ENCODE measurements at regions not wholly inside any gene's neighbourhood (a gene's known extent, or its start where the extent isn't known, plus 50 kb on each side); places are given as distances from the start of the nearest gene placed in this dataset.

DNA sequence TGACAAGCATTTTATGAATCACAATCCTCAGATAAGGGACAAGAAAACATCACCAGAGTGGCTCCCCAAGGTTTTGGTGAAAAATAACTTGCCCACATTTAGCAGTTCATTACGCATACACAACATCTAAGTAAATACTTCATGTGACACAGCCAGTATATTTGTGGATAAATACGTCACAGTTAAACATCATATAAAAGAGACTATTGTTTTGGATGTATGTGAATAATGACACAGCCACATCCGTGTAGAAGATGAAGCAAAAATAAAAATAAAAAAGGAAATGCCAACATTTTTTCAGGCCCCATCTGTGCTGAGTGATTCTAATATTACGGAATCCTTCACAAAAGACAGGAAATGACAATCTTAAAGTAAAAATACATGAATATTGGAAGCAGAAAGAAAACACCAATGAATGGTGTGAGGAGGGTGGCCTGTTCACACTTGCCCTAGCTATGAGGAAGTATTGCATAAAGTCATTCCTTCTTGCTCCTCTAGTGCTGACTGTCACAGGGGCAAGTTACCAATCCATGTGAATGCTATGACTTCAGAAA lies 457.1 kb downstream of the KLF12 start:
- Mint-ChIP-seq H3K27me3 (no peaks in the 10 kb centered on the region), H3K9me3 (no peaks in the 10 kb centered on the region), H3K4me3 (no peak overlapping the region), H3K4me1 (peaks cover 0 to 7% (median 1%) of the 10 kb centered on the region in 4 donors), H3K36me3 (peaks cover 9% of the 10 kb centered on the region), H3K27ac (no peak overlapping the region)
- ATAC-seq (ENCODE audit: low read depth in 2 of 2) (no peak), DNase-seq (no peak)
- Histone ChIP-seq H3K4me3 (ENCODE audit: low read depth, low read length) (no peak overlapping the region), H3K27ac (ENCODE audit: insufficient read depth, low read length, poor library complexity, severe bottlenecking) (no peak overlapping the region), H3K9me3 (ENCODE audit: control insufficient read depth in 2 of 2, low read length in 2 of 2) (no peaks in the 10 kb centered on the region), H3K27me3 (ENCODE audit: control insufficient read depth, insufficient read depth, low read length) (no peaks in the 10 kb centered on the region), H3K36me3 (ENCODE audit: control insufficient read depth, insufficient read depth, low read length) (no peaks in the 10 kb centered on the region), H3K4me1 (ENCODE audit: control insufficient read depth, insufficient read depth, low read length, poor library complexity, severe bottlenecking) (no peaks in the 10 kb centered on the region)

GRCh38 chr13:73676550-73677047 lies 457.6 kb downstream of the KLF12 start:
- H3K36me3 Mint-ChIP-seq, result peaks cover 3% of the 10 kb centered on the region
- H3K4me3 Mint-ChIP-seq, result no peak overlapping the region
- DNase-seq, result no peak
- H3K27me3 Mint-ChIP-seq, result no peaks in the 10 kb centered on the region
- Histone ChIP-seq H3K4me3 (ENCODE audit: low read depth, low read length) (no peak overlapping the region), H3K36me3 (ENCODE audit: control insufficient read depth, insufficient read depth, low read length) (no peaks in the 10 kb centered on the region), H3K27ac (ENCODE audit: insufficient read depth, low read length, poor library complexity, severe bottlenecking) (no peak overlapping the region), H3K4me1 (ENCODE audit: control insufficient read depth, insufficient read depth, low read length, poor library complexity, severe bottlenecking) (no peaks in the 10 kb centered on the region), H3K9me3 (ENCODE audit: control insufficient read depth in 2 of 2, low read length in 2 of 2) (no peaks in the 10 kb centered on the region), H3K27me3 (ENCODE audit: control insufficient read depth, insufficient read depth, low read length) (no peaks in the 10 kb centered on the region)
- no peak for ATAC-seq (ENCODE audit: low read depth in 2 of 2)
- H3K27ac Mint-ChIP-seq, result no peak overlapping the region
- H3K9me3 Mint-ChIP-seq, result no peaks in the 10 kb centered on the region
- peaks cover 0 to 6% (median 1%) of the 10 kb centered on the region in 4 donors for H3K4me1 Mint-ChIP-seq

- H3K4me1 Mint-ChIP-seq, result peaks cover 0 to 2% (median 0%) of the 10 kb centered on the region in 4 donors
- Histone ChIP-seq H3K4me1 (ENCODE audit: control insufficient read depth, insufficient read depth, low read length, poor library complexity, severe bottlenecking) (no peaks in the 10 kb centered on the region), H3K27me3 (ENCODE audit: control insufficient read depth, insufficient read depth, low read length) (no peaks in the 10 kb centered on the region), H3K27ac (ENCODE audit: insufficient read depth, low read length, poor library complexity, severe bottlenecking) (no peak overlapping the region), H3K4me3 (ENCODE audit: low read depth, low read length) (no peak overlapping the region), H3K36me3 (ENCODE audit: control insufficient read depth, insufficient read depth, low read length) (no peaks in the 10 kb centered on the region), H3K9me3 (ENCODE audit: control insufficient read depth in 2 of 2, low read length in 2 of 2) (no peaks in the 10 kb centered on the region)
- no peaks in the 10 kb centered on the region for H3K27me3 Mint-ChIP-seq
- DNase-seq (no peak), ATAC-seq (ENCODE audit: low read depth in 2 of 2) (no peak)
- H3K27ac Mint-ChIP-seq, result no peak overlapping the region
- no peaks in the 10 kb centered on the region for H3K36me3 Mint-ChIP-seq
- H3K4me3 Mint-ChIP-seq, result no peak overlapping the region
- no peaks in the 10 kb centered on the region for H3K9me3 Mint-ChIP-seq
Observed at GRCh38 chr13:73675821-73676220, 458.4 kb downstream of the KLF12 start.

- Mint-ChIP-seq H3K36me3 (no peaks in the 10 kb centered on the region), H3K27me3 (no peaks in the 10 kb centered on the region), H3K4me3 (no peak overlapping the region), H3K4me1 (peaks cover 0 to 2% (median 0%) of the 10 kb centered on the region in 4 donors), H3K9me3 (peaks cover 0 to 1% (median 0%) of the 10 kb centered on the region in 7 donors), H3K27ac (no peak overlapping the region)
- no peak overlapping the region for H3K27ac ChIP-seq (ENCODE audit: insufficient read depth, low read length, poor library complexity, severe bottlenecking)
- DNase-seq, result no peak
- no peaks in the 10 kb centered on the region for H3K4me1 ChIP-seq (ENCODE audit: control insufficient read depth, insufficient read depth, low read length, poor library complexity, severe bottlenecking)
- H3K9me3 ChIP-seq (ENCODE audit: control insufficient read depth in 2 of 2, low read length in 2 of 2), result no peaks in the 10 kb centered on the region
- ATAC-seq (ENCODE audit: low read depth in 2 of 2), result no peak
- H3K27me3 ChIP-seq (ENCODE audit: control insufficient read depth, insufficient read depth, low read length), result peaks cover 3% of the 10 kb centered on the region
- H3K4me3 ChIP-seq (ENCODE audit: low read depth, low read length), result no peak overlapping the region
- H3K36me3 ChIP-seq (ENCODE audit: control insufficient read depth, insufficient read depth, low read length), result no peaks in the 10 kb centered on the region
Observed at GRCh38 chr13:73674570-73674969, 459.6 kb downstream of the KLF12 start.

GRCh38 chr13:73673931-73674330 lies 460.3 kb downstream of the KLF12 start:
- peaks cover 0 to 8% (median 0%) of the 10 kb centered on the region in 7 donors for H3K9me3 Mint-ChIP-seq
- H3K4me3 Mint-ChIP-seq, result no peak overlapping the region
- no peaks in the 10 kb centered on the region for H3K36me3 Mint-ChIP-seq
- no peaks in the 10 kb centered on the region for H3K4me1 ChIP-seq (ENCODE audit: control insufficient read depth, insufficient read depth, low read length, poor library complexity, severe bottlenecking)
- H3K27ac ChIP-seq (ENCODE audit: insufficient read depth, low read length, poor library complexity, severe bottlenecking), result no peak overlapping the region
- no peaks in the 10 kb centered on the region for H3K9me3 ChIP-seq (ENCODE audit: control insufficient read depth in 2 of 2, low read length in 2 of 2)
- no peaks in the 10 kb centered on the region for H3K27me3 Mint-ChIP-seq
- H3K4me1 Mint-ChIP-seq, result peaks cover 0 to 2% (median 0%) of the 10 kb centered on the region in 4 donors
- H3K27me3 ChIP-seq (ENCODE audit: control insufficient read depth, insufficient read depth, low read length), result peaks cover 3% of the 10 kb centered on the region
- no peaks in the 10 kb centered on the region for H3K36me3 ChIP-seq (ENCODE audit: control insufficient read depth, insufficient read depth, low read length)
- H3K4me3 ChIP-seq (ENCODE audit: low read depth, low read length), result no peak overlapping the region
- no peak overlapping the region for H3K27ac Mint-ChIP-seq
- ATAC-seq (ENCODE audit: low read depth in 2 of 2) (no peak), DNase-seq (no peak)

GRCh38 chr13:73672492-73672891 lies 461.7 kb downstream of the KLF12 start:
- DNase-seq (no peak), ATAC-seq (ENCODE audit: low read depth in 2 of 2) (no peak)
- Histone ChIP-seq H3K27ac (ENCODE audit: insufficient read depth, low read length, poor library complexity, severe bottlenecking) (no peak overlapping the region), H3K4me1 (ENCODE audit: control insufficient read depth, insufficient read depth, low read length, poor library complexity, severe bottlenecking) (no peaks in the 10 kb centered on the region), H3K27me3 (ENCODE audit: control insufficient read depth, insufficient read depth, low read length) (peaks cover 3% of the 10 kb centered on the region), H3K9me3 (ENCODE audit: control insufficient read depth in 2 of 2, low read length in 2 of 2) (no peaks in the 10 kb centered on the region), H3K36me3 (ENCODE audit: control insufficient read depth, insufficient read depth, low read length) (no peaks in the 10 kb centered on the region), H3K4me3 (ENCODE audit: low read depth, low read length) (no peak overlapping the region)
- H3K27ac Mint-ChIP-seq, result no peak overlapping the region
- no peak overlapping the region for H3K4me3 Mint-ChIP-seq
- peaks cover 0 to 8% (median 0%) of the 10 kb centered on the region in 7 donors for H3K9me3 Mint-ChIP-seq
- no peaks in the 10 kb centered on the region for H3K4me1 Mint-ChIP-seq
- H3K27me3 Mint-ChIP-seq, result no peaks in the 10 kb centered on the region
- H3K36me3 Mint-ChIP-seq, result no peaks in the 10 kb centered on the region

- no peaks in the 10 kb centered on the region for H3K36me3 Mint-ChIP-seq
- no peak overlapping the region for H3K4me3 Mint-ChIP-seq
- Histone ChIP-seq H3K4me3 (ENCODE audit: low read depth, low read length) (no peak overlapping the region), H3K36me3 (ENCODE audit: control insufficient read depth, insufficient read depth, low read length) (no peaks in the 10 kb centered on the region), H3K27ac (ENCODE audit: insufficient read depth, low read length, poor library complexity, severe bottlenecking) (no peak overlapping the region), H3K9me3 (ENCODE audit: control insufficient read depth in 2 of 2, low read length in 2 of 2) (no peaks in the 10 kb centered on the region), H3K4me1 (ENCODE audit: control insufficient read depth, insufficient read depth, low read length, poor library complexity, severe bottlenecking) (no peaks in the 10 kb centered on the region), H3K27me3 (ENCODE audit: control insufficient read depth, insufficient read depth, low read length) (peaks cover 3% of the 10 kb centered on the region)
- no peak overlapping the region for H3K27ac Mint-ChIP-seq
- H3K9me3 Mint-ChIP-seq, result peaks cover 0 to 8% (median 0%) of the 10 kb centered on the region in 7 donors
- DNase-seq, result no peak
- H3K27me3 Mint-ChIP-seq, result no peaks in the 10 kb centered on the region
- ATAC-seq (ENCODE audit: low read depth in 2 of 2), result no peak
- no peaks in the 10 kb centered on the region for H3K4me1 Mint-ChIP-seq
Observed at GRCh38 chr13:73671732-73672131, 462.5 kb downstream of the KLF12 start.

DNA sequence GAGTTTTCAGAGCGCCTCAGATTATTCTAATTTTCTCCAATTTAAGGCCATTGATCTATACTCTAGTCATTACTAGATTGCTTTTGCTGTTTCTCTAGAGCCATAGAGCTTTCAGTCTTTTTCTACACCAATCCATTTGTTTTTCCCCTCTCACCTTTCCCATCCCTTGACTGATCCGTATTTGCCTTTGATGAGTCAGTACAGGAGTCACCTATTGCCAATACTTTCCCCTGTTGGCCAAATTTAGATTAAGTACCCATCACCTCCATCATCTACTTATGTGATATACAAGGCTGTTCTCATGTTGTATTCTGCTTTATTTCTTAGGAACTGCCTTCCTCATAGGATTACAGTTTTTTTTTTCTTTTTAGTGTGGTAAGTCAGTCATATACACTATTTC lies 463.2 kb downstream of the KLF12 start:
- no peak overlapping the region for H3K27ac Mint-ChIP-seq
- H3K4me3 Mint-ChIP-seq, result no peak overlapping the region

More for the DNA sequence above, 463.2 kb downstream of the KLF12 start:
- H3K27me3 ChIP-seq (ENCODE audit: control insufficient read depth, insufficient read depth, low read length), result peaks cover 3% of the 10 kb centered on the region
- no peak overlapping the region for H3K27ac ChIP-seq (ENCODE audit: insufficient read depth, low read length, poor library complexity, severe bottlenecking)
- no peaks in the 10 kb centered on the region for H3K4me1 Mint-ChIP-seq
- no peaks in the 10 kb centered on the region for H3K9me3 ChIP-seq (ENCODE audit: control insufficient read depth in 2 of 2, low read length in 2 of 2)
- no peak overlapping the region for H3K4me3 ChIP-seq (ENCODE audit: low read depth, low read length)
- H3K4me1 ChIP-seq (ENCODE audit: control insufficient read depth, insufficient read depth, low read length, poor library complexity, severe bottlenecking), result no peaks in the 10 kb centered on the region
- peaks cover 0 to 8% (median 0%) of the 10 kb centered on the region in 7 donors for H3K9me3 Mint-ChIP-seq
- H3K27me3 Mint-ChIP-seq, result peaks cover 4% of the 10 kb centered on the region
- ATAC-seq (ENCODE audit: low read depth in 2 of 2) (no peak), DNase-seq (no peak)
- H3K36me3 ChIP-seq (ENCODE audit: control insufficient read depth, insufficient read depth, low read length), result no peaks in the 10 kb centered on the region
- H3K36me3 Mint-ChIP-seq, result no peaks in the 10 kb centered on the region

Measured in CD4-positive, CD25-positive, alpha-beta regulatory T cell (primary cell).